ENCODE measurements at regions not wholly inside any gene's neighbourhood (a gene's known extent, or its start where the extent isn't known, plus 50 kb on each side); places are given as distances from the start of the nearest gene placed in this dataset.

DNA sequence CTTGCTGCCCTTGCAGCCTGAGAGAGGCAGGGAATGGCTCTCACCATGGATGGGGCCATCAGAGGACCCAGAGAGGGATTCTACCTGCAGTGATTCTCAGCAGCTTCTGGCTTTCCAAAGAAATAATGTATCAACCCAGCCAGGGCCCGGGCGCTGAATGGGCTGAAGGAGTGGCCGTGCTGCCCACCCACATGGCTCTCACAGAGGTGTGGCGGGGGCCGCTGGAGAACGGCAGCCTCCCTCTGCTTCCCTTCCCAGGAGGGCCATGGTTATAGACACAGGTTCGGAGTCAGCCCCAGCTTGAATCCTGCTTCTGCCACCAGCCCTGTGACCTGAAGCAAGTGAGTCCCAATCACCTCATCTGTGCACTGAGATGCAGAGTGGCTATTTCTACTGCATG lies 82.7 kb downstream of the THAP12 start:
- H3K36me3 Mint-ChIP-seq (ENCODE audit: low read depth), result no peaks in the 10 kb centered on the region
- H3K27ac Mint-ChIP-seq, result no peak overlapping the region
- H3K9me3 Mint-ChIP-seq, result no peaks in the 10 kb centered on the region
- H3K27me3 Mint-ChIP-seq (ENCODE audit: low read depth), result peaks cover 52% of the 10 kb centered on the region
- peaks cover 15% of the 10 kb centered on the region for H3K4me1 Mint-ChIP-seq
- TF ChIP-seq CTCF (IDR thresholded peaks at IDR 0.05; ENCODE audit: unreplicated experiment in 3 of 3), result no peak
- H3K4me3 Mint-ChIP-seq, result no peak overlapping the region

DNA sequence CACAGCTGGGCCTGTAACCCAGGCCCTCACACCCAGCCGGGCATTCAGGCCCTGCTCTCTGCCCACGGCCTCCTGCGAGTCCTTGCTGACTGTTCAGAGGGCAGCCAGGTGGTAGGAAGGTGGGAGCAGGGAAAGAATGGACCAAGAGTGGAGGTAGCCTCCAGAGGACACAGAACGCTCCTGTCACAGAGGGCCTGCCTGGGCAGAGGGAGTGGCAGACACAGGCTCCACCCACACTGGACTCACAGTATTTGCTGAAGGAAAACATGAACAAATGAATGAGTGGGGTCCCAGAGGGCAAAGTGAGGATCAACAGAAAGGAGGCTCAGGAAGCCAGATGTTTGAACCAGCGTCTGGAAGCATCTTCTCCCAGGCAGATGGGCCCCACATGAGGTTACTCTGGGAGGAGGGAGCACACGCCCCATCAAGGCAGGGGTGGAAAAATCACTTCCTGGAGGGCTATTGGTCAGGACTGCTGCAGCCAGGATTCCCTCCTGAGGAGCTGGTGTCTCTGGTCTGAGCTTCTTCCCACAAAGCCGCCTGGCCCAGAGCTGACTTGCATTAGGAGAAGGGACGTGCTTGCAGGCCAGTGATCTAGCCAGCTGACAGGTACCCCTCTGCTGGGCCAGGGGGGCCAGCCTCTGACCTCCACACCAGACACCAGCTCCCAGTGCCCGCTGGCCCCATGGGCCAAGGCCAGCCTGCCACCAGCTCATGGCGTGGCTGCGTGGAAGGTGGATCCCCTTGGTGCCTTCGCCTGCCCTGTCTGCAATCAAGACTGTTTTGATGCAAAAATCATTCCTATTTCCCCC lies 84.0 kb downstream of the THAP12 start:
- Mint-ChIP-seq H3K27ac (no peak overlapping the region), H3K9me3 (no peaks in the 10 kb centered on the region), H3K4me1 (peaks cover 11% of the 10 kb centered on the region), H3K27me3 (ENCODE audit: low read depth) (peaks cover 54% of the 10 kb centered on the region), H3K36me3 (ENCODE audit: low read depth) (no peaks in the 10 kb centered on the region), H3K4me3 (no peak overlapping the region)
- no peak for TF ChIP-seq CTCF (IDR thresholded peaks at IDR 0.05; ENCODE audit: unreplicated experiment in 3 of 3)

GRCh38 chr11:76293189-76293631 lies 86.9 kb upstream of the WNT11 start:
- peak overlapping the region in 2 of 3 experiments; percentile 10 to 41 for H3K27ac Mint-ChIP-seq

GRCh38 chr11:76292583-76293188 lies 86.4 kb upstream of the WNT11 start:
- TF ChIP-seq CTCF (IDR thresholded peaks at IDR 0.05; ENCODE audit: unreplicated experiment in 3 of 3), result no peak
- Mint-ChIP-seq H3K27me3 (ENCODE audit: low read depth) (peaks cover 56% of the 10 kb centered on the region), H3K9me3 (no peaks in the 10 kb centered on the region), H3K4me1 (peaks cover 19% of the 10 kb centered on the region), H3K36me3 (ENCODE audit: low read depth) (no peaks in the 10 kb centered on the region), H3K4me3 (no peak overlapping the region), H3K27ac (peak overlapping the region in 2 of 3 experiments; percentile 10 to 41)

More at GRCh38 chr11:76293189-76293631, 86.9 kb upstream of the WNT11 start:
- H3K4me1 Mint-ChIP-seq, result peaks cover 19% of the 10 kb centered on the region
- no peaks in the 10 kb centered on the region for H3K36me3 Mint-ChIP-seq (ENCODE audit: low read depth)
- peaks cover 50% of the 10 kb centered on the region for H3K27me3 Mint-ChIP-seq (ENCODE audit: low read depth)
- H3K9me3 Mint-ChIP-seq, result no peaks in the 10 kb centered on the region
- no peak for TF ChIP-seq CTCF (IDR thresholded peaks at IDR 0.05; ENCODE audit: unreplicated experiment in 3 of 3)
- H3K4me3 Mint-ChIP-seq, result no peak overlapping the region

GRCh38 chr11:76291576-76292526 lies 85.5 kb upstream of the WNT11 start:
- no peak for TF ChIP-seq CTCF (IDR thresholded peaks at IDR 0.05; ENCODE audit: unreplicated experiment in 3 of 3)
- H3K36me3 Mint-ChIP-seq (ENCODE audit: low read depth), result no peaks in the 10 kb centered on the region
- H3K27me3 Mint-ChIP-seq (ENCODE audit: low read depth), result peaks cover 62% of the 10 kb centered on the region
- no peaks in the 10 kb centered on the region for H3K9me3 Mint-ChIP-seq
- peaks cover 19% of the 10 kb centered on the region for H3K4me1 Mint-ChIP-seq
- H3K27ac Mint-ChIP-seq, result peak overlapping the region in 1 of 3 experiments; percentile 28
- H3K4me3 Mint-ChIP-seq, result no peak overlapping the region

Measured in nephron (organoid).